Testis (tissue), 2 donors: ENCODE measurements at regions not wholly inside any gene's neighbourhood (a gene's known extent, or its start where the extent isn't known, plus 50 kb on each side); places are given as distances from the start of the nearest gene placed in this dataset.

Experiments used
- DNase-seq: peaks from one replicate; pipeline ENCODE4 v3.0.0-alpha.2; 2019
- H3K27ac ChIP-seq, 2 donors: fragments of 200-600 bp; sonication (generic); one replicate each; pipeline ENCODE4 v1.5.1; 2019
- H3K27me3 ChIP-seq: fragments of 200-600 bp; sonication (generic); one replicate; pipeline ENCODE4 v1.5.1; 2019
- H3K36me3 ChIP-seq: fragments of 200-600 bp; sonication (generic); one replicate; pipeline ENCODE4 v1.5.1; 2017; ENCODE audit warnings: low read depth; ENCODE audit errors: missing control alignments
- H3K4me1 ChIP-seq: fragments of 200-600 bp; sonication (generic); one replicate; pipeline ENCODE4 v1.5.1; 2019
- H3K4me3 ChIP-seq, 2 donors: fragments of 200-600 bp; sonication (generic); one replicate each; pipeline ENCODE4 v1.5.1; 2017 to 2019
- H3K9me3 ChIP-seq: fragments of 200-600 bp; sonication (generic); one replicate; pipeline ENCODE4 v1.5.1; 2017
- POLR2A ChIP-seq: fragments of 450-650 bp; IDR thresholded peaks from one replicate; pipeline ENCODE4 v1.6.1; 2017; ENCODE audit warnings: antibody characterized with exemption, mild to moderate bottlenecking, moderate library complexity
- WGBS, 2 donors: methylation state at CpG; one replicate each; pipeline ENCODE4 v1.1.5; 2018; 5-methylcytosine and 5-hydroxymethylcytosine counted together
- intact Hi-C: fragments of 100-400 bp; cut with DNase I; formaldehyde crosslinking; loops from one replicate; pipeline ENCODE4 v1.15.1; 2023; ENCODE audit warnings: low total_unique reads
- TF ChIP-seq, protein P1 (sequence below), 3 experiments: fragments of 450-650 bp in 2 of 3; fragments of 200-600 bp in 1 of 3; sonication (generic) in 1 of 3; IDR thresholded peaks; one replicate each; pipeline ENCODE4 v1.5.1; 2016 to 2019; ENCODE audit warnings: antibody characterized with exemption in 3 of 3, mild to moderate bottlenecking in 2 of 3, moderate library complexity in 1 of 3

DNA sequence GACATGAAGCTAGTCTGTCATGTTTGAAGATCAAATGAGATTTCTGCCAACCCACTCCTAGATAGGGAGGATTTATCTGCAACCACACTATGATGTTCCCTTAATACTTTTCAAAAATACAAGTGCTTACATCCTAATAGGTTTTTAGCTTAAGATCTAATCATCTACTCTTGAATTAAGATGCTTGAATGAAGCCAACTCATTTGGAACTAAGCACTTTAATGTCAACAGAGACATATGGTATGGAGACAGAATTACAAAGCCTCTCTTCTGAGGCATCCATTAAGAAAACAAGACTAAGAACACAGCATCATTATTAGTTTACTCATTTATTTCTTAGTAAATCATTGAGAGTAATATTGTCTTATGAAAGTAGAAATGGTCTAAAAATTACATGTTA, 139.3 kb upstream of the NFIB start:
- Histone ChIP-seq H3K9me3 (no peaks in the 10 kb centered on the region), H3K4me3 (no peak overlapping the region), H3K27ac (no peak overlapping the region), H3K27me3 (no peaks in the 10 kb centered on the region), H3K4me1 (no peaks in the 10 kb centered on the region), H3K36me3 (no peaks in the 10 kb centered on the region)
- intact Hi-C loops: no loop called here
- TF ChIP-seq POLR2A: no peak
- TF ChIP-seq, protein P1, sequence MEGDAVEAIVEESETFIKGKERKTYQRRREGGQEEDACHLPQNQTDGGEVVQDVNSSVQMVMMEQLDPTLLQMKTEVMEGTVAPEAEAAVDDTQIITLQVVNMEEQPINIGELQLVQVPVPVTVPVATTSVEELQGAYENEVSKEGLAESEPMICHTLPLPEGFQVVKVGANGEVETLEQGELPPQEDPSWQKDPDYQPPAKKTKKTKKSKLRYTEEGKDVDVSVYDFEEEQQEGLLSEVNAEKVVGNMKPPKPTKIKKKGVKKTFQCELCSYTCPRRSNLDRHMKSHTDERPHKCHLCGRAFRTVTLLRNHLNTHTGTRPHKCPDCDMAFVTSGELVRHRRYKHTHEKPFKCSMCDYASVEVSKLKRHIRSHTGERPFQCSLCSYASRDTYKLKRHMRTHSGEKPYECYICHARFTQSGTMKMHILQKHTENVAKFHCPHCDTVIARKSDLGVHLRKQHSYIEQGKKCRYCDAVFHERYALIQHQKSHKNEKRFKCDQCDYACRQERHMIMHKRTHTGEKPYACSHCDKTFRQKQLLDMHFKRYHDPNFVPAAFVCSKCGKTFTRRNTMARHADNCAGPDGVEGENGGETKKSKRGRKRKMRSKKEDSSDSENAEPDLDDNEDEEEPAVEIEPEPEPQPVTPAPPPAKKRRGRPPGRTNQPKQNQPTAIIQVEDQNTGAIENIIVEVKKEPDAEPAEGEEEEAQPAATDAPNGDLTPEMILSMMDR (IDR thresholded peaks at IDR 0.05): no peak
- no peak for DNase-seq

DNA sequence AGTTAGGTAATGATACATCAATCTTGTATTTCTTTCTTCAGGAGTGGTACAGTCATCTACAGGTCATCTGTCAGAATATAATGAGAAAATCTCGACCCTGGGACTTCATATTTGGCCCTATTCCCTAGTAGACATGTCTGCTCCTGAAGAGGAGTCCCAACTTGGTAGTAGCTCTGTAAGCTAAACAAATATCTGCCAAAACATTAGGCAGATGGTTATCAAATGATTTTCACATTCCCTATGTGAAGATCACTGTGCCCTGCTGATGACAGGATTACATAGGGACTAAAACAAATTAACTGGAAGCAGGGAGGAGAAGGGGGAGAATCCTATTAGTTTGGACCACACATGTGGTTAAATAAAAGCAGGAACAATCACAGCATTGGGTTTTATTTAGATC, 138.6 kb upstream of the NFIB start:
- H3K9me3 ChIP-seq: no peaks in the 10 kb centered on the region
- intact Hi-C loops: no loop called here
- H3K36me3 ChIP-seq: no peaks in the 10 kb centered on the region
- no peaks in the 10 kb centered on the region for H3K27me3 ChIP-seq
- no peaks in the 10 kb centered on the region for H3K4me1 ChIP-seq
- DNase-seq: no peak
- H3K4me3 ChIP-seq: no peak overlapping the region
- WGBS, 2 donors: 45 to 52% methylated on average over 1 of the region's 1 CpG
- TF ChIP-seq, protein P1 (IDR thresholded peaks at IDR 0.05): no peak
- TF ChIP-seq POLR2A: no peak
- H3K27ac ChIP-seq: no peak overlapping the region

DNA sequence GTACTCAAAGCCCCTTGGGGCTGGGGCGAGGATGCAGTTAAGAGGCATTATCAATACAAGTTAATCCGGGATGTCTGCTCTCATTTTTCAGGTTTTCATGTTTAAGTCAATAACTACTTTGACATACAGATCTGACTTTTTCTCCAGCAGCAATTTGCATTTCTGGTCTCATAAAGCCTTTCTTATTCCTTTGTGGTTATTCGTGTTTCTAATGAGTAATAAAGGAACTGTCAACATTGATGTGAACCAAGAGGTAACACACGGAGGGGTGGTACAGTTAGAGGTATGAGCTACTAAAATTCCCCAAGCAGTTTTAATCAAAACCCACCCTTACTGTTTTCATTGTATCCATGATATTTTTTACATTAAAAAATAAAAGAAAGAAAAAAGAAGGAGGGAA, 138.0 kb upstream of the NFIB start:
- H3K27ac ChIP-seq: no peak overlapping the region
- TF ChIP-seq, protein P1 (IDR thresholded peaks at IDR 0.05): no peak
- no peak for TF ChIP-seq POLR2A
- H3K27me3 ChIP-seq: no peaks in the 10 kb centered on the region
- H3K9me3 ChIP-seq: no peaks in the 10 kb centered on the region
- intact Hi-C loops: no loop called here
- no peaks in the 10 kb centered on the region for H3K36me3 ChIP-seq
- WGBS, 2 donors: 78 to 84% methylated on average over 4 of the region's 4 CpGs
- DNase-seq: no peak
- no peak overlapping the region for H3K4me3 ChIP-seq
- no peaks in the 10 kb centered on the region for H3K4me1 ChIP-seq

DNA sequence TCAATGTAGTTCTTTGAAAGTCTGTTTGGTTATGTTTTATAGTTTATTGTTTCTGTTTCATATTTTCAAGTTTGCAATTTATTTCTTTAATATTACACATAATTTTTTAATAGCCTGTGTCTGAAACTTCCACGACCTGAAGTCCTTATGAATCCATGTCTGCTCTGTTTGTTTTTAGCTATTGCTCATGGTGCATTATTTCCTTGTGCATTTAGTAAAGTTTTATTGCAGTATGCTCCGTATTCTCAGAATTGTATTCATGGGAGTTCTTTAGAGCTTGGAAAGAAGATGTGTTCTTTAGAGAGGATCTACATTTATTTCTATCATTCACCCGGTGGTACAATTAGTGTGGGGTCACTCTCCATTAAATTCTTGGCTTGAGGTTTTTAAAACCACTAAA, 133.2 kb upstream of the NFIB start:
- 89 to 94% methylated on average over 3 of the region's 3 CpGs for WGBS, 2 donors
- Histone ChIP-seq H3K4me3 (no peak overlapping the region), H3K9me3 (no peaks in the 10 kb centered on the region), H3K4me1 (no peaks in the 10 kb centered on the region), H3K36me3 (no peaks in the 10 kb centered on the region), H3K27me3 (no peaks in the 10 kb centered on the region), H3K27ac (no peak overlapping the region)
- DNase-seq: no peak
- intact Hi-C loops: no loop called here
- no peak for TF ChIP-seq POLR2A
- TF ChIP-seq, protein P1 (IDR thresholded peaks at IDR 0.05): no peak

DNA sequence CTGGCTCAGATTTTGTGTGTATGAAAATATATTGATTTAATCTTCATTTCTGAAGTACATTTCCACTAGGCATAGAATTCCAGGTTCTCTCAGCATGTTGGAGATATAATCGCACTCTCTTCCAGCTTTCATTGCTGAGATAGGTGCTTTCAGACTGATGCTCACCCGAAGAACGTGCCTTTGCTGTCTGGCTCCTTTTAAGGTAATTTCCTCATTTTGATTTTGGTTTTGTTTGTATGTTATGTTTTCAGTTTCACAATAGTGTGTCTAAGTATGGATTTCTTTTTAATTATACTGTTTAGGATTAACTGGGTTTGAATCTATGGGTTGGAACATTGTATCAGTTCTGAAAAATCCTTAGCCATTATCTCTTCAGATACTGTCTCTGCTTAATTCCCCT, 132.0 kb upstream of the NFIB start:
- no peak overlapping the region for H3K27ac ChIP-seq
- DNase-seq: no peak
- 91 to 94% methylated on average over 3 of the region's 3 CpGs for WGBS, 2 donors
- TF ChIP-seq POLR2A: no peak
- TF ChIP-seq, protein P1 (IDR thresholded peaks at IDR 0.05): no peak
- H3K4me3 ChIP-seq: no peak overlapping the region
- H3K36me3 ChIP-seq: no peaks in the 10 kb centered on the region
- no peaks in the 10 kb centered on the region for H3K27me3 ChIP-seq
- H3K9me3 ChIP-seq: no peaks in the 10 kb centered on the region
- H3K4me1 ChIP-seq: no peaks in the 10 kb centered on the region
- intact Hi-C loops: no loop called here
